ENCODE measurements at regions not wholly inside any gene's neighbourhood (a gene's known extent, or its start where the extent isn't known, plus 50 kb on each side); places are given as distances from the start of the nearest gene placed in this dataset.

GRCh38 chr6:14727494-14728395 lies 518.1 kb upstream of the JARID2 start:
- TF ChIP-seq, protein P1, sequence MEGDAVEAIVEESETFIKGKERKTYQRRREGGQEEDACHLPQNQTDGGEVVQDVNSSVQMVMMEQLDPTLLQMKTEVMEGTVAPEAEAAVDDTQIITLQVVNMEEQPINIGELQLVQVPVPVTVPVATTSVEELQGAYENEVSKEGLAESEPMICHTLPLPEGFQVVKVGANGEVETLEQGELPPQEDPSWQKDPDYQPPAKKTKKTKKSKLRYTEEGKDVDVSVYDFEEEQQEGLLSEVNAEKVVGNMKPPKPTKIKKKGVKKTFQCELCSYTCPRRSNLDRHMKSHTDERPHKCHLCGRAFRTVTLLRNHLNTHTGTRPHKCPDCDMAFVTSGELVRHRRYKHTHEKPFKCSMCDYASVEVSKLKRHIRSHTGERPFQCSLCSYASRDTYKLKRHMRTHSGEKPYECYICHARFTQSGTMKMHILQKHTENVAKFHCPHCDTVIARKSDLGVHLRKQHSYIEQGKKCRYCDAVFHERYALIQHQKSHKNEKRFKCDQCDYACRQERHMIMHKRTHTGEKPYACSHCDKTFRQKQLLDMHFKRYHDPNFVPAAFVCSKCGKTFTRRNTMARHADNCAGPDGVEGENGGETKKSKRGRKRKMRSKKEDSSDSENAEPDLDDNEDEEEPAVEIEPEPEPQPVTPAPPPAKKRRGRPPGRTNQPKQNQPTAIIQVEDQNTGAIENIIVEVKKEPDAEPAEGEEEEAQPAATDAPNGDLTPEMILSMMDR (IDR thresholded peaks at IDR 0.05) = no peak
- no peak for TF ChIP-seq EP300 (IDR thresholded peaks at IDR 0.05)
- no peak for TF ChIP-seq POLR2A (IDR thresholded peaks at IDR 0.05)
- Histone ChIP-seq H3K4me1 (ENCODE audit: insufficient read depth) (no peaks in the 10 kb centered on the region), H3K27me3 (no peaks in the 10 kb centered on the region), H3K36me3 (no peaks in the 10 kb centered on the region), H3K9me3 (no peaks in the 10 kb centered on the region), H3K27ac (no peak overlapping the region), H3K4me3 (no peak overlapping the region)
- intact Hi-C loops (cut with DNase I) = no loop called here
- DNase-seq = no peak
- WGBS, 3 donors = 86 to 91% (median 89%) methylated on average over 7 of the region's 7 CpGs

DNA sequence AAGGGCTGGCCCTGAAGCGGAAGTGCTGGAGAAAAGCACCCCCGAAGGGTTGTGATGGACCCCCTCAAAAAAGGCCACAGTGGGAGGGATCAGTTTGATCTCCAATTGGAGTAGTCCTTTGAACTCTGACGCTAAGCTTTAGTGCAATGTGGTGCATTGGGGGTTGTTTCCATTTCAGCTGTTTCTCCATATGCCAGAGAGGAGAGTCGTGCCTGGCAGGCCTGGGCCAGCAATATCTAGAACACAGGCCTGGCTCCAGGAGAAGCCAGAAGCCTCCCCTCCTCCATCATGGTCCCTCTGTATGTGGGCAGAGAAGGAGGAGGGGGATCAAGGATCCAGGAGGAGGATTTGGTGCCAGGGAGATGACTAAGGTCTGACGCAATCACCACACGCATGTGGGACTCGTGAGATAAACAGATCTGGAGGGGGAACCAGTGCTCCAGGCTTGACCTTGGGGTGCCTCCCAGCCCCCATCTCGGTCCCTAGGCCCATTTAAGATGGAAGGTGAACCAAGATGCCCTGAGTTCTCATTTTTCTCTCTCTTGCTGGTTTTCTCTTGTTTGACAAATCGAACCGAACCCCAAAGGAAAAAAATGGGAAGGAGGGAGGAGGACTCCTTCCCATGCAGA lies 517.4 kb upstream of the JARID2 start:
- TF ChIP-seq POLR2A (IDR thresholded peaks at IDR 0.05) = no peak
- TF ChIP-seq, protein P1 (IDR thresholded peaks at IDR 0.05) = no peak
- no peak for TF ChIP-seq EP300 (IDR thresholded peaks at IDR 0.05)
- no peak overlapping the region for H3K4me3 ChIP-seq
- H3K27me3 ChIP-seq = no peaks in the 10 kb centered on the region
- intact Hi-C loops (cut with DNase I) = no loop called here
- DNase-seq = peak in 2 of 5 donors; percentile 36 to 39
- H3K4me1 ChIP-seq (ENCODE audit: insufficient read depth) = no peaks in the 10 kb centered on the region
- H3K36me3 ChIP-seq = no peaks in the 10 kb centered on the region
- no peak overlapping the region for H3K27ac ChIP-seq
- H3K9me3 ChIP-seq = no peaks in the 10 kb centered on the region
- WGBS, 3 donors = 70 to 76% (median 73%) methylated on average over 10 of the region's 10 CpGs

GRCh38 chr6:14729129-14729871 lies 516.6 kb upstream of the JARID2 start:
- Histone ChIP-seq H3K9me3 (no peaks in the 10 kb centered on the region), H3K4me1 (ENCODE audit: insufficient read depth) (no peaks in the 10 kb centered on the region), H3K36me3 (no peaks in the 10 kb centered on the region), H3K27me3 (no peaks in the 10 kb centered on the region), H3K27ac (no peak overlapping the region), H3K4me3 (no peak overlapping the region)
- intact Hi-C loops (cut with DNase I) = no loop called here
- TF ChIP-seq, protein P1 (IDR thresholded peaks at IDR 0.05) = no peak
- TF ChIP-seq POLR2A (IDR thresholded peaks at IDR 0.05) = no peak
- TF ChIP-seq EP300 (IDR thresholded peaks at IDR 0.05) = no peak
- 83 to 94% (median 93%) methylated on average over 13 of the region's 13 CpGs for WGBS, 3 donors
- no peak for DNase-seq

- 38 to 49% (median 48%) methylated on average over 9 of the region's 9 CpGs for WGBS, 3 donors
- Histone ChIP-seq H3K4me1 (ENCODE audit: insufficient read depth) (no peaks in the 10 kb centered on the region), H3K4me3 (no peak overlapping the region), H3K27me3 (no peaks in the 10 kb centered on the region), H3K36me3 (no peaks in the 10 kb centered on the region), H3K27ac (no peak overlapping the region), H3K9me3 (no peaks in the 10 kb centered on the region)
- no peak for TF ChIP-seq POLR2A (IDR thresholded peaks at IDR 0.05)
- no peak for TF ChIP-seq EP300 (IDR thresholded peaks at IDR 0.05)
- TF ChIP-seq, protein P1 (IDR thresholded peaks at IDR 0.05) = no peak
- no peak for DNase-seq
- intact Hi-C loops (cut with DNase I) = no loop called here
These were observed 515.2 kb upstream of the JARID2 start for GRCh38 chr6:14730654-14731053.
